ENCODE measurements at regions not wholly inside any gene's neighbourhood (a gene's known extent, or its start where the extent isn't known, plus 50 kb on each side); places are given as distances from the start of the nearest gene placed in this dataset.

GRCh38 chr7:38060637-38061036, 117.4 kb upstream of the STARD3NL start:
- no peak overlapping the region for H3K27ac ChIP-seq (ENCODE audit: extremely low read depth, low read depth, low read length)
- no peak for FAIRE-seq
- no peak for ATAC-seq
- CTCF ChIA-PET (ENCODE audit: low intra/inter-chr PET ratio), result no interaction called here
- no peaks in the 10 kb centered on the region for H3K36me3 ChIP-seq (ENCODE audit: control insufficient read depth, insufficient read depth, low read length)
- WGBS (ENCODE audit: insufficient coverage, low coverage, missing lambda C conversion rate), result 5% methylated on average over 1 of the region's 1 CpG
- no TSS peak for BruUV-seq (replicated peaks)
- no peaks in the 10 kb centered on the region for H3K9me3 ChIP-seq (replicated peaks; ENCODE audit: control insufficient read depth, insufficient read depth, low read depth, low read length)
- peak; percentile 88 for TF ChIP-seq ZNF316 (IDR thresholded peaks at IDR 0.05)
- TF ChIP-seq MAFF (IDR thresholded peaks at IDR 0.05; ENCODE audit: low read length), result peak; percentile 87
- no peak for TF ChIP-seq ZBTB2 (IDR thresholded peaks at IDR 0.05)
- TF ChIP-seq MAFK (IDR thresholded peaks at IDR 0.05; ENCODE audit: low read length), result peak; percentile 93
- TF ChIP-seq C11orf30 (IDR thresholded peaks at IDR 0.05; ENCODE audit: low read depth), result peak; percentile 76
- peak; percentile 84 for TF ChIP-seq MAFG (tag; conservative IDR thresholded peaks at IDR 0.05)
- no peak for TF ChIP-seq ZBTB5 (IDR thresholded peaks at IDR 0.05)
- TF ChIP-seq ZBTB33 (CRISPR knock-in tag; IDR thresholded peaks at IDR 0.05), result no peak
- TF ChIP-seq ZNF280B (CRISPR knock-in tag; IDR thresholded peaks at IDR 0.05), result no peak
- TF ChIP-seq LARP7 (IDR thresholded peaks at IDR 0.05), result no peak
- H3K4me2 ChIP-seq (ENCODE audit: insufficient read depth, low read length), result no peak overlapping the region
- no peak overlapping the region for H2AFZ ChIP-seq (ENCODE audit: low read depth, low read length)
- H3K79me2 ChIP-seq (ENCODE audit: control insufficient read depth, insufficient read depth, low read length), result no peaks in the 10 kb centered on the region
- no peaks in the 10 kb centered on the region for H3K9me1 ChIP-seq (ENCODE audit: control insufficient read depth, insufficient read depth, low read length)
- intact Hi-C loops (cut with micrococcal nuclease) (no loop called here), in situ Hi-C loops (cut with MboI) (no loop called here)
- H3K9ac ChIP-seq (ENCODE audit: insufficient read depth in 1 of 2, low read depth in 2 of 2, low read length in 2 of 2), result no peak overlapping the region
- no peaks in the 10 kb centered on the region for H3K4me1 ChIP-seq (replicated peaks in 1 of 2; ENCODE audit: control insufficient read depth in 2 of 2, insufficient read depth in 2 of 2, low read length in 2 of 2)
- no peak overlapping the region for H3K4me3 ChIP-seq
- no peak for DNase-seq (ENCODE audit: extremely low read depth in 1 of 4, low spot score in 3 of 4)
- no peaks in the 10 kb centered on the region for H4K20me1 ChIP-seq (replicated peaks; ENCODE audit: control insufficient read depth, insufficient read depth, low read length)
- POLR2A ChIA-PET, result no interaction called here
- H3K27me3 ChIP-seq (ENCODE audit: control insufficient read depth in 2 of 2, insufficient read depth in 2 of 2, low read length in 2 of 2), result no peaks in the 10 kb centered on the region
